Upper lobe of left lung (tissue), 4 donors: ENCODE measurements at regions not wholly inside any gene's neighbourhood (a gene's known extent, or its start where the extent isn't known, plus 50 kb on each side); places are given as distances from the start of the nearest gene placed in this dataset.

Experiments
- EP300 ChIP-seq, 4 donors: sonication (generic); formaldehyde crosslinking; IDR thresholded peaks; one replicate each; pipeline ENCODE4 v1.5.1; 2017; ENCODE audit warnings: antibody characterized with exemption in 4 of 4, control low read depth in 2 of 4
- POLR2A ChIP-seq, 4 donors: fragments of 450-650 bp; IDR thresholded peaks; one replicate each; pipeline ENCODE4 v1.5.1; 2016 to 2017; ENCODE audit warnings: antibody characterized with exemption in 4 of 4, mild to moderate bottlenecking in 2 of 4
- TF ChIP-seq, protein P1 (sequence below), 6 experiments: fragments of 450-650 bp in 4 of 6; fragments of 200-600 bp in 2 of 6; sonication (generic) in 2 of 6; IDR thresholded peaks; one replicate each; pipeline ENCODE4 v1.5.1; 2016 to 2019; ENCODE audit warnings: antibody characterized with exemption in 6 of 6

DNA sequence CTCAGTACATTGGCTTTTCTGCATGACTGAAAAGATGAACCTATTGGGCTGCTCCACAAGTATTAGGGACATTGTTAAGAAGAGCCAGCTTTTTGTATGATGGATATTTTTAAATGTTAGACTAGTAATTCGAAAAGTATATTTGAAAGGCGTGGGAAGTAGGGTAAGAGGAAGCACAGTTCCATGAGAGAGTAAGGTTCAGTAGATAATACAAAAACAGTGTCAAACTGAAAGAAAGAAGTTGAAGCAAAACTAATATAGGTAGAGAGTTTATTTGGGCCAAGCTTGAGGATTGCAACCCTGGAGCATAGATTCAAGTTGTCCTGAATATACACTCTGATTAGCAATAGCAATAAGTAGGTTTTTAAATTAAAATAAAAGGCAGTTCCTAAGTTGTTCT is 193.9 kb downstream of the RASSF9 start:
- TF ChIP-seq, protein P1, sequence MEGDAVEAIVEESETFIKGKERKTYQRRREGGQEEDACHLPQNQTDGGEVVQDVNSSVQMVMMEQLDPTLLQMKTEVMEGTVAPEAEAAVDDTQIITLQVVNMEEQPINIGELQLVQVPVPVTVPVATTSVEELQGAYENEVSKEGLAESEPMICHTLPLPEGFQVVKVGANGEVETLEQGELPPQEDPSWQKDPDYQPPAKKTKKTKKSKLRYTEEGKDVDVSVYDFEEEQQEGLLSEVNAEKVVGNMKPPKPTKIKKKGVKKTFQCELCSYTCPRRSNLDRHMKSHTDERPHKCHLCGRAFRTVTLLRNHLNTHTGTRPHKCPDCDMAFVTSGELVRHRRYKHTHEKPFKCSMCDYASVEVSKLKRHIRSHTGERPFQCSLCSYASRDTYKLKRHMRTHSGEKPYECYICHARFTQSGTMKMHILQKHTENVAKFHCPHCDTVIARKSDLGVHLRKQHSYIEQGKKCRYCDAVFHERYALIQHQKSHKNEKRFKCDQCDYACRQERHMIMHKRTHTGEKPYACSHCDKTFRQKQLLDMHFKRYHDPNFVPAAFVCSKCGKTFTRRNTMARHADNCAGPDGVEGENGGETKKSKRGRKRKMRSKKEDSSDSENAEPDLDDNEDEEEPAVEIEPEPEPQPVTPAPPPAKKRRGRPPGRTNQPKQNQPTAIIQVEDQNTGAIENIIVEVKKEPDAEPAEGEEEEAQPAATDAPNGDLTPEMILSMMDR (IDR thresholded peaks at IDR 0.05): no peak
- TF ChIP-seq POLR2A (IDR thresholded peaks at IDR 0.05): no peak
- no peak for TF ChIP-seq EP300 (IDR thresholded peaks at IDR 0.05)
